ES-I3 (cell line): ENCODE measurements at regions not wholly inside any gene's neighbourhood (a gene's known extent, or its start where the extent isn't known, plus 50 kb on each side); places are given as distances from the start of the nearest gene placed in this dataset.
"Not testable (repeated sequence)": the region's sequence is repeated elsewhere in the genome, so short reads cannot be mapped to it uniquely, and the experiment has no call there.

Experiments used
- H3K36me3 ChIP-seq: 2 replicates; pipeline ENCODE4 v1.6.1; 2013; ENCODE audit warnings: mild to moderate bottlenecking, low read length, control low read depth, moderate library complexity; ENCODE audit not compliant: insufficient read depth
- H3K4me1 ChIP-seq: 2 replicates; pipeline ENCODE4 v1.6.1; 2013; ENCODE audit warnings: mild to moderate bottlenecking, control low read depth, low read length; ENCODE audit not compliant: insufficient read depth
- H3K9ac ChIP-seq: 2 replicates; pipeline ENCODE4 v1.6.1; 2013; ENCODE audit warnings: low read depth, mild to moderate bottlenecking, low read length, moderate library complexity
- H3K9me3 ChIP-seq: 2 replicates; pipeline ENCODE4 v1.6.1; 2013; ENCODE audit warnings: mild to moderate bottlenecking, low read length, moderate library complexity; ENCODE audit not compliant: control insufficient read depth, insufficient read depth

DNA sequence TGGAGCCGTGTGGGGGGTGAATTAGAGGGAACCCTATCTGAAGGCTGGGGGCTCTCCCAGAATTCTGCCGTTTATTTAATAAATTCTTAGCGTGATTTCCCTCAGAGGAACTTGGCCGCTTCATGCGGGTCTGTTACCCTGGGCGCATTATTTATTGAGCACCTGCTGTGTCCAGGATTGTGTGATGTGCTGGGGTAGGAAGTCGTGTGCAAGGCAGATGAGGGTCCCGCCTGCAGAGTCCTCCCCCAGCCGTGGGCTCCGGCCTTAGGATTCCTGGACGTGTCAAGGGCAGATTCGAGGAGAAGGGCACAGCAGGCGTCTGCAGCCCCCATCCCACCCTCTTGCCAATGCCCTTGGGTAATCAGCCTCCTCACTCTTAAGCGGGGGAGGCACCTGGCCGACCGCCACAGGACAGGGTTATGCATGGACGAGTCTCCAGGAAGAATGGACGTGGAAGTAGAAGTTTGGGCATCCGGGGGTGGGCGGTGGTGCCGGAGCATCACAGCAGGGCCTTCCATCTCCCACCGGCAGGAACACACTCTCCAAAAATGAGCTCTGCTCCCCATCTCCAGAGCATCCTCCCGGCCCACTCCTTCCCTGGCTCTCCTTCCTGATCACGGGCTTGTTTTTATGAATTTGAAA is 233.3 kb upstream of the C1orf174 start:
- Histone ChIP-seq H3K36me3 (no peaks in the 10 kb centered on the region), H3K9ac (no peak overlapping the region), H3K9me3 (no peaks in the 10 kb centered on the region)

DNA sequence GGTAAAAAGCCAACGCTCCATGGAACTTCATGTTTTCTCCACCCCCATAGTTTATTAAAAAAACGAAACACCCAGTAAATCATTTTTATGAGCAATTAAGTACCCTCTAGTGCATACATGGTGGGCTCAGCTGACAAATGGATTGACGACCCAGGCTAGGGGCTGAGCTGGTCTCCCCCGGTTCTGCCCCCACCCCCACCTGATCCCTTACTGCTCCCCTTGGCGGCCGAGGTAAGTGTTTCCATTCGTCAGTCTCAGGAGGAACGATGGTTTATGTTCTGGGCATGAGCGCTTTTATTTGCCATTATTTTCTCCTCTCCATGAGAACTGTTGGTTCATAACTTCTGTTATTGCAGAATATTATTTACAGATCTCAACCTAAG is 233.9 kb upstream of the C1orf174 start:
- Histone ChIP-seq H3K9me3 (no peaks in the 10 kb centered on the region), H3K9ac (no peak overlapping the region), H3K36me3 (no peaks in the 10 kb centered on the region), H3K4me1 (peaks cover 5% of the 10 kb centered on the region; the same call in 1 of the 2 replicates)

More for the DNA sequence above, 233.3 kb upstream of the C1orf174 start:
- H3K4me1 ChIP-seq: peaks cover 5% of the 10 kb centered on the region; the same call in 1 of the 2 replicates

DNA sequence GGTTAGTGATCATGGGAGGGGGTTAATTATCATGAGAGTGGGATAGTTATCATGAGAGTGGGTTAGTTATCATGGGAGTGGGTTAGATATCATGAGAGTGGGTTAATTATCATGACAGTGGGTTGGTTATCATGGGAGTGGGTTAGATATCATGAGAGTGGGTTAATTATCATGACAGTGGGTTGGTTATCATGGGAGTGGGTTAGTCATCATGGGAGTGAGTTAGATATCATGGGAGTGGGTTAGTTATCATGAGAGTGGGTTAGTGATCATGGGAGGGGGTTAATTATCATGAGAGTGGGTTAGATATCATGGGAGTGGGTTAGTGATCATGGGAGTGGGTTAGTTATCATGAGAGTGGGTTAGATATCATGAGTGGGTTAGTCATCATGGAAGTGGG is 235.8 kb upstream of the C1orf174 start:
- not testable (repeated sequence) for H3K36me3 ChIP-seq, H3K4me1 ChIP-seq, H3K9ac ChIP-seq, H3K9me3 ChIP-seq

DNA sequence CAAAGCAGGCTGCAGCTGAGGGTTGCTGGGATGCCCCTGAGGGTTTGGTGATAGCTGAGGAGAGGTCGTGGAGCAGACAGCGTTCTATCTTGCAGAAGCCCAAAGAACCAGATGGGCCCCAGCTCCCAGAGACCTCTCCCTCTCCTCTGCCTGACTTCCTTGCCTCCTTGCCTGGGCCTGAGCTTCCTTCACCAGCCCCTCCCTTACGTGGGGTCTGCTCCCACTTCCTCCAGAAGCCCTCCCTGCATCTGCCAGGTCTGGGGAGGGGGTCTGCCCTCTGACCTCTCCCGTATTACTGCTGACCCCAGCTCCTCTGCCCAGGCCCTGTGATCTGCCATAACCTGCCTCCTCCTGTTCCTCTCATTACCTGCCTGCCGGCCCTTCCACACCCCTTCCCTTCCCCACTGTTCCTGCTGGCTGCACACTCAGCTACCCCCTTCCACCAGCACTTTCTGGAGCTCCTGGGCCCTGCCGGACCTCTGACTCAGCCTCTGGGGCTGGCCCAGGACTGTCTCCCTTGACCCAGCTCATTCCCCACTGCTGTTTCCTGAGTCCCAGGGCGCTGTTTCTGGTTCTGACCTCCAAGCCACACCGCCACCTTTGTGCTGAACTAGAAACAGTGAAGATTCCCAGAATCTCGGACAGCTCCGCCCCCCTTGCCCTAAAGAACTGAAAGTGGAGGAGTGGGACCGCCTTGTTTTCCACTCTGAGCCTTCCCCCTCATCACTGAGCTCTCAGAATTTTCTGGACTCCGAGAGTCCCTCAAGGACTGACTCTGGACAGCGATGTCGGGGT is 237.7 kb upstream of the C1orf174 start:
- H3K4me1 ChIP-seq: peaks cover 5% of the 10 kb centered on the region; the same call in 1 of the 2 replicates
- no peaks in the 10 kb centered on the region for H3K9me3 ChIP-seq
- H3K9ac ChIP-seq: no peak overlapping the region
- no peaks in the 10 kb centered on the region for H3K36me3 ChIP-seq

DNA sequence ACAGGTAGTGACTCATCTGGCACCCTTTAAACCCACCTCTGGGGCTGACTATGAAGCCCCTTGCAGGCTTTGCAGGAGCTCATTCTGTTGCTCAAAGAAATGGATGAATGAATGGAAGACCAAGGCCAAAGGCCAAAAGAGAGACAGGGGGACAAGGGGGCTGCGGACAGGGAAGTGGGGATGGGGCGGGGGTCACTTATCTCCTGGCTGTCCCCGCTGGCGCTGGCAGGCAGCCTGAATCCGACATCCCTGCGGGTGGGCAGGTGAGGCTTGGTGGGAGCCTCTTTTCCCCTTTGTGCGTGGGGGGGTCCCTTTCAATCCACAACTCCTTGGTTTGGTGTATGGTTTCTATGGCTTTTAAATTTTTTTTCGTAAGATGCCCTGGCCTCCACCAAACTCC is 239.6 kb upstream of the C1orf174 start:
- H3K9me3 ChIP-seq: no peaks in the 10 kb centered on the region
- no peaks in the 10 kb centered on the region for H3K36me3 ChIP-seq
- no peak overlapping the region for H3K9ac ChIP-seq
- H3K4me1 ChIP-seq: peaks cover 5% of the 10 kb centered on the region; the same call in 1 of the 2 replicates

DNA sequence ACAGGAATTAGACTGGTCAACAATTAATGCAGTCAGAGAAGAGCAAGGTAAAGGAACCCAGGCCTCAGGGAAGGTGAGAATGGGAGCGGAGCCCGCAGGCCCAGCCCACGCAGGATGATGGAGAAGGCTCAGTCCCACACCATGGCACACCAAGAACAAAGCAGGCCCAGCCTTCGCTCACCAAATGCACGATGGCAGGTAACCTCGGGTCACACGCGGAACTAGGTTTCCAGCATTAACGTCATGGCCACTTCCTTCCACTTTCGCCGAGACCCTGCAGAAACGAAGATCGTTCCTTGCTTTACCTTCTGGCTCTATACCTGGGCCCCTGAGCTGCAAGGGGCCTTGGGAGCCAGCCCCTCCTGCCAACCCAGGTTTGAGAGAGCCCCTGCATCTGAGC is 240.2 kb upstream of the C1orf174 start:
- Histone ChIP-seq H3K9me3 (no peaks in the 10 kb centered on the region), H3K36me3 (no peaks in the 10 kb centered on the region)

DNA sequence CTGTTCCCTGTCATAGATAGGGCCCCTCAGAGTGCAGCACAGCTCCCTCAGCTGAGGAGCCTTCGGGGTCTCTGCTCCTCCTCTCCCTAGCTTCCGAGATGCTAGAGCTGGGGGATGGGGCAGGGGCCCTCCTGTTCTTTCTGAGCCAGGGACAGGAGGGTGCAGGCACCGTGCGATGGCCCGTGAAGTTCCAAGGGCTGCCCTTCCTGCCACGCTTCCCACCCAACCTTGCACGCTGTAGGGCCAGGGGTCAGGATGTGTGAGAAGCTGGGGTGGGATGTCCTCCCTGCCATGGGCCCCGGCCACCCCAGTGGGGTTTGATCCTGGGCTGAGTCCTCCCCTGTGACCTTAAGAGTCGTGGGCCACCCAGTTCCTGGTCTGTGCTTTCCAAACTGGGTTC is 240.7 kb upstream of the C1orf174 start:
- H3K9me3 ChIP-seq: no peaks in the 10 kb centered on the region
- no peak overlapping the region for H3K9ac ChIP-seq
- H3K4me1 ChIP-seq: peaks cover 5% of the 10 kb centered on the region; the same call in 1 of the 2 replicates
- no peaks in the 10 kb centered on the region for H3K36me3 ChIP-seq

More for the DNA sequence above, 240.2 kb upstream of the C1orf174 start:
- no peak overlapping the region for H3K9ac ChIP-seq
- H3K4me1 ChIP-seq: peaks cover 5% of the 10 kb centered on the region; the same call in 1 of the 2 replicates

DNA sequence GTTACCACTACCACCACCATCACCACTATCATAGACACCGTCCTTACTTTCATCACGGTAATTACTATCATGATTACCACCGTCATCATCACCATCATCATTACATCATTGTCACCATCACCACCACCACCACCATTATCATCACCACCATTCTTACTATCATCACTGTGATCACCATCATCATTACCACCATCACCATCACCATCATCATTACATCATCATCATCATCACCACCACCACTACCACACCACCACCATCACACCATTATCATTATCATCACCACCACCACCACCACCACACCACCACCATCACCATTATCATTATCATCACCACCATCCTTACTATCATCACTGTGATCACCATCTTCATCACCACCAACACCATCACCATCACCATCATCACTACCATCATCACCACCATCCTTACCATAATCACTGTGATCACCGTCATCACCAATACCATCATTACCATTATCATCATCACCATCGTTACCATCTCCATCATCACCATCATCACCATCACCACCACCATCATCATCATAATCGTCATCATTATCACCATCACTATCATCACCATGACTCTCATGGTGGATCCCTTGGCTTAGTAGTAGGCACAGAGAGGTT is 244.4 kb upstream of the C1orf174 start:
- no peaks in the 10 kb centered on the region for H3K36me3 ChIP-seq
- no peaks in the 10 kb centered on the region for H3K4me1 ChIP-seq
- no peak overlapping the region for H3K9ac ChIP-seq
- H3K9me3 ChIP-seq: no peaks in the 10 kb centered on the region

DNA sequence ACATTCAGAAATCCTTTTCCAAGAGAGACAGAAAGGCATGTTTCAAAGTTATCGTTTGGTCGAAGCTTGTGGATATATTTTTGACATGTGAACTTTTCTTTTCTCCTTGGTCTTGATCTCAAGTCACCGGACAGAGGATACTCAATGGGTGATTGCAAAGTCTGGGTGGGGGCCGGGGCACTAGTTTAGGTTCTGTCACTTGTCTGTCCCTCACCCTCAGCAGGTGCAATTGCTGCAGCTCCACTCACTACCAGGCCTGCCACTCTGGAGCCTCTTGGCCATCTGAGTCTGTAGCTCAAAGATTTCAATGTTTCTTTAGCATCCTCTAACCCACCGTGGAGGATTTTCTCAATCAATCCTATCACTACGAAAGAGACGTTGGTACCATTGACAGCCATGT is 246.0 kb upstream of the C1orf174 start:
- no peak overlapping the region for H3K9ac ChIP-seq
- no peaks in the 10 kb centered on the region for H3K9me3 ChIP-seq
- H3K4me1 ChIP-seq: no peaks in the 10 kb centered on the region
- no peaks in the 10 kb centered on the region for H3K36me3 ChIP-seq

DNA sequence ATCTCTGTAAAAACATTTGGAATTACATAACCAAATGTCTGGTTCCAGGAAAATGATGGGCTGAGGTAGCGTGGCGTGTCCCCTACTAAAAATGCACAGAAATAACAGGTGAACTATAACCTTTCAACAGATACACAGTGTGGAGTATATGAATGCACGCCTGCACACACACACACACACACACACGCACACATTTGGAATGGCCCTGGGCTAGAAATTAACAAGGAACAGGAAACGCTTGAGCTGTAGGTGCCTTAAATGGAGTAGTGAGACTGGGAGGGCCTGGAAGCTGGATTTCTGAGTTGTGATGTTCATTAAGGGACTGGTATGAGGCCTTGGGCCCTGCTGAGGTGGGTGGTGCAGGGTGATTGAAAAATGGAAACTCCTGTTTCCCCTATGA is 246.5 kb upstream of the C1orf174 start:
- no peaks in the 10 kb centered on the region for H3K36me3 ChIP-seq
- H3K9ac ChIP-seq: no peak overlapping the region
- no peaks in the 10 kb centered on the region for H3K9me3 ChIP-seq
- H3K4me1 ChIP-seq: no peaks in the 10 kb centered on the region

DNA sequence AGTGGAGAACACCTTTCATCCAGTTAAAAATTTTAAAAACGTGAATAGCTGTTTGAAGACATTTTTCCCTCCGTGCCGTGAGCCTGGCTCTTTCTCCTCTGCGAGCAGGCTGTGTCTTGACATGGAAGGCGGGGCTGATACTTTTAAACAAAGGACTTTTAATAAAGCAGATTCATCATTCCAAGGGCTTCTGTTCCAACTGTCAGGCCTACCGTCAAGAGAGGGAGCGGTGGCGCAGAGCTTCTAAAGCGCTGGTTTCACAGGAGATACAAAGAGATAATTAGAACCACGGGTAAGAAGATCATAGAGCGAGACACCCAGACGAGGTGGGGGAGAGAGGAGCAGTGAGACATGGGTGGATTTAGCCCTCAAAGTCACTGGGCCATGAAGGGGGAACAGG is 247.4 kb upstream of the C1orf174 start:
- no peaks in the 10 kb centered on the region for H3K4me1 ChIP-seq
- H3K9ac ChIP-seq: no peak overlapping the region
- H3K36me3 ChIP-seq: no peaks in the 10 kb centered on the region
- no peaks in the 10 kb centered on the region for H3K9me3 ChIP-seq

DNA sequence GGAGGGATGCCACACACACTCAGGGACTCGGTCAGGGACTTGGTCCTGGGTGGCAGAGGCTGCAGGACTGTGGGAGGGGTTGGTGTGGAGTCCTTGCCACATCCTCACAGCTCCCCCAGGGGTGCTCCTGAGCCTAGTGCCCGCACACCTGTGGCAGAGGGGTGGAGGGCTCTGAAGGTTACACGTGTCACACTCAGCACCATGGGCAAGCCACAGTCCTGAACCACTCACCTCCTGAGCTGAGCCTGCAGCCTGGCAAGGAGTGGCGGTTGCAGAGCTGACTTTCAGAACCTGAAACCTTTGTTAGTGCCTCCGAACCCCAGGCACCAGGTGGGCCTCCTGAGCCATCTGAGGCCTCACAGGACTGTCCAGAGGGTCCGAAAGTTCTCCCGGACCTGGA is 249.2 kb upstream of the C1orf174 start:
- Histone ChIP-seq H3K4me1 (no peaks in the 10 kb centered on the region), H3K36me3 (no peaks in the 10 kb centered on the region), H3K9ac (no peak overlapping the region), H3K9me3 (no peaks in the 10 kb centered on the region)

DNA sequence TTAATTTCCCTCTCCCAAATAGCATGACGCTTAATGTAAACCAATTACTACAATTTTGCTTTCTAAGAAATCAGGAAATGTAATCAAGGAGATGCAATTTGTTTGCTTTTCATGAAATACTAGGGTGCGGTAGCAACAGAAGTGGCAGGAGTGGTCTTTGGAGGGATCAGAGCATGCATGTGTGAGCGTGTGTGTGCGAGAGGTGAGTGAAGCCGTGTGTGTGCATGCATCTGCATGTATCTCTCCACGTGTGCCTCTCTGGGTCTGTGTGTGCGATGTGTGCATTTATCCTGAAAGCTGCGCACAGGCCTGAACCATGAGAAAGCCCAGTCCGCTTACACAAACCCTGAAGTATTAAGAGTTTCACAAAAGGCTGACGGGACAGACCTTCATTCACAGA is 249.8 kb upstream of the C1orf174 start:
- Histone ChIP-seq H3K36me3 (no peaks in the 10 kb centered on the region), H3K9me3 (no peaks in the 10 kb centered on the region), H3K9ac (no peak overlapping the region), H3K4me1 (no peaks in the 10 kb centered on the region)

DNA sequence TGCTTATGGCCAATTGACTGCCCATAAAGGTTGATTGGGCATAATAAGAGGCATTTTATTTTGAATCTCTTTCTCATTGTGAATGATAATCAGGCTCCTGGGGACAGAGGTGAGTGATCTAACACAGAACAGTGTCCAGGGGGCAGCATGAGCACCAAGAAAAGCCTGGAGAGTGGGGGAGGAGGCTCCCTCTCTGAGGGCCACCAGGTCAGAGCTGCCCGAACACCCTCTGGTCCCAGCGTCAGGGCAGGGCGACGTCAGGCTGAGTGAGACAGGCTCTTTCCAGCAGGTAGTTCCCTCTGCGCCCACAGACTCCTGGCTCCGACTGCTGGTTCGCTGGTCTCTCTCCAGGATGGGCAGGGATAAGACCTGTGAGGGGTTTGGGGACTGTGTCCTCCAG is 250.2 kb upstream of the C1orf174 start:
- Histone ChIP-seq H3K4me1 (no peaks in the 10 kb centered on the region), H3K9me3 (no peaks in the 10 kb centered on the region), H3K36me3 (no peaks in the 10 kb centered on the region), H3K9ac (no peak overlapping the region)

DNA sequence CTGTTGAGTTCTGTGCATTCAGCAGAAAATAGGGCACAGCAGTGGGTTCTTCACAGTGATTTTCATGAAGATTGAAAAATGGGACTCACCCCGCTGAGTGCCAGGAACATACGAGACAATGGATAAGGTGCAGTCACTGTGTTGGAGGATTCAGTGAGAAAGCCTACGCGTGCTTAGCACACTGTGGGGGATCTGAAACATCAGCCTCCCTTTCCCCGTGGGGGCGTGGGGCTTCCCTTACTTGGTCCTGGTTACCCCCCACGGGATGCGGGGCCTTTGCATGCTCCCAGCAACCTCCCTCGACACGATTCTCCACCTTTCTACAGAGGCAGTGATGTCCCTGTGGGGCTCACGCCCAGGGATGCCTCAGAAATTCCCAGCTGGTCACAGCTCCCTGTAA is 252.2 kb upstream of the C1orf174 start:
- no peaks in the 10 kb centered on the region for H3K9me3 ChIP-seq

More for the DNA sequence above, 252.2 kb upstream of the C1orf174 start:
- no peaks in the 10 kb centered on the region for H3K36me3 ChIP-seq
- no peaks in the 10 kb centered on the region for H3K4me1 ChIP-seq
- no peak overlapping the region for H3K9ac ChIP-seq
